WTC11 (cell line): ENCODE measurements at regions not wholly inside any gene's neighbourhood (a gene's known extent, or its start where the extent isn't known, plus 50 kb on each side); places are given as distances from the start of the nearest gene placed in this dataset.

Experiments used
- ETV6 ChIP-seq: sonication (generic); formaldehyde crosslinking; IDR thresholded peaks from 2 replicates; pipeline ENCODE4 v1.8.1; 2022; ENCODE audit warnings: mild to moderate bottlenecking, missing genetic modification reagents
- JUN ChIP-seq: sonication (generic); formaldehyde crosslinking; IDR thresholded peaks from 2 replicates; pipeline ENCODE4 v1.8.0; 2023; ENCODE audit warnings: mild to moderate bottlenecking, missing genetic modification reagents
- ZNF121 ChIP-seq: sonication (generic); formaldehyde crosslinking; IDR thresholded peaks from 2 replicates; pipeline ENCODE4 v1.8.0; 2023; ENCODE audit warnings: missing genetic modification reagents
- TF ChIP-seq, protein P1 (sequence below): sonication (generic); formaldehyde crosslinking; IDR thresholded peaks from 2 replicates; pipeline ENCODE4 v1.8.0; 2022; ENCODE audit warnings: mild to moderate bottlenecking, missing genetic modification reagents
- TF ChIP-seq, protein P2 (sequence below): fragments of 200-600 bp; IDR thresholded peaks from 2 replicates; pipeline ENCODE4 v1.8.0; 2022; ENCODE audit warnings: antibody characterized with exemption
- TF ChIP-seq, protein P3 (sequence below): fragments of 250-450 bp; sonication (Bioruptor Pico); IDR thresholded peaks from 2 replicates; pipeline ENCODE4 v1.9.0; 2021; ENCODE audit warnings: moderate library complexity, mild to moderate bottlenecking, inconsistent platforms, borderline replicate concordance

DNA sequence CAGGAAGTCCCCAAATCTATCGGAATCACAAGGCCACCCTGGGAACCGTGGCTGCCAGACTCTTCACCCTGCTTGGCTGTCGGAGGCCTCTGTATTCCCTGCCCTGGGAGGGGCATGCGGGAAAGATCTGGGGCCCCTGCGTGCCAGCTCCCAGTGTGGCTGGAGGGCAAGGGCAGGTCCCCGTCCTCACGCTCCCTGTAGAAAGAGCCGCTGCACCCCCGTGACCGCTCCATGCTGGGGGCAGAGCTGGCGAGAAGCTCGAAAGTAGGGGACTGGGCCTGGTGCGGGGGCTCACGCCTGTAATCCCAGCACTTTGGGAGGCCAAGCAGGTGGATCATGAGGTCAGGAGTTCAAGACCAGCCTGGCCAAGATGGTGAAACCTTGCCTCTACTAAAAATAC is 208.4 kb upstream of the SOX1 start:
- TF ChIP-seq, protein P1, sequence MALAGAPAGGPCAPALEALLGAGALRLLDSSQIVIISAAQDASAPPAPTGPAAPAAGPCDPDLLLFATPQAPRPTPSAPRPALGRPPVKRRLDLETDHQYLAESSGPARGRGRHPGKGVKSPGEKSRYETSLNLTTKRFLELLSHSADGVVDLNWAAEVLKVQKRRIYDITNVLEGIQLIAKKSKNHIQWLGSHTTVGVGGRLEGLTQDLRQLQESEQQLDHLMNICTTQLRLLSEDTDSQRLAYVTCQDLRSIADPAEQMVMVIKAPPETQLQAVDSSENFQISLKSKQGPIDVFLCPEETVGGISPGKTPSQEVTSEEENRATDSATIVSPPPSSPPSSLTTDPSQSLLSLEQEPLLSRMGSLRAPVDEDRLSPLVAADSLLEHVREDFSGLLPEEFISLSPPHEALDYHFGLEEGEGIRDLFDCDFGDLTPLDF (CRISPR knock-in tag): no peak
- TF ChIP-seq, protein P2, sequence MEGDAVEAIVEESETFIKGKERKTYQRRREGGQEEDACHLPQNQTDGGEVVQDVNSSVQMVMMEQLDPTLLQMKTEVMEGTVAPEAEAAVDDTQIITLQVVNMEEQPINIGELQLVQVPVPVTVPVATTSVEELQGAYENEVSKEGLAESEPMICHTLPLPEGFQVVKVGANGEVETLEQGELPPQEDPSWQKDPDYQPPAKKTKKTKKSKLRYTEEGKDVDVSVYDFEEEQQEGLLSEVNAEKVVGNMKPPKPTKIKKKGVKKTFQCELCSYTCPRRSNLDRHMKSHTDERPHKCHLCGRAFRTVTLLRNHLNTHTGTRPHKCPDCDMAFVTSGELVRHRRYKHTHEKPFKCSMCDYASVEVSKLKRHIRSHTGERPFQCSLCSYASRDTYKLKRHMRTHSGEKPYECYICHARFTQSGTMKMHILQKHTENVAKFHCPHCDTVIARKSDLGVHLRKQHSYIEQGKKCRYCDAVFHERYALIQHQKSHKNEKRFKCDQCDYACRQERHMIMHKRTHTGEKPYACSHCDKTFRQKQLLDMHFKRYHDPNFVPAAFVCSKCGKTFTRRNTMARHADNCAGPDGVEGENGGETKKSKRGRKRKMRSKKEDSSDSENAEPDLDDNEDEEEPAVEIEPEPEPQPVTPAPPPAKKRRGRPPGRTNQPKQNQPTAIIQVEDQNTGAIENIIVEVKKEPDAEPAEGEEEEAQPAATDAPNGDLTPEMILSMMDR: no peak
- TF ChIP-seq ZNF121 (CRISPR knock-in tag): no peak
- no peak for TF ChIP-seq ETV6 (CRISPR knock-in tag)
- TF ChIP-seq JUN: no peak
- TF ChIP-seq, protein P3, sequence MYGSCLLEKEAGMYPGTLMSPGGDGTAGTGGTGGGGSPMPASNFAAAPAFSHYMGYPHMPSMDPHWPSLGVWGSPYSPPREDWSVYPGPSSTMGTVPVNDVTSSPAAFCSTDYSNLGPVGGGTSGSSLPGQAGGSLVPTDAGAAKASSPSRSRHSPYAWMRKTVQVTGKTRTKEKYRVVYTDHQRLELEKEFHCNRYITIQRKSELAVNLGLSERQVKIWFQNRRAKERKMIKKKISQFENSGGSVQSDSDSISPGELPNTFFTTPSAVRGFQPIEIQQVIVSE (CRISPR knock-in tag): no peak
